AG20443 (cell line): ENCODE measurements at regions not wholly inside any gene's neighbourhood (a gene's known extent, or its start where the extent isn't known, plus 50 kb on each side); places are given as distances from the start of the nearest gene placed in this dataset.
A peak's percentile ranks its signal among the peaks of the same experiment; 100 is the strongest.
"Not testable (repeated sequence)": the region's sequence is repeated elsewhere in the genome, so short reads cannot be mapped to it uniquely, and the experiment has no call there.

Experiments
- DNase-seq: peaks from one replicate; pipeline ENCODE4 v3.0.0; 2012; ENCODE audit warnings: low spot score, mixed read lengths

- DNase-seq: no peak
Measured at GRCh38 chr4:79609817-79610216, 201.8 kb upstream of the GK2 start.

GRCh38 chr4:79607979-79608378 lies 200.0 kb upstream of the GK2 start:
- DNase-seq: no peak

GRCh38 chr4:79604152-79604551 lies 196.1 kb upstream of the GK2 start:
- DNase-seq: no peak

- no peak for DNase-seq
Measured at GRCh38 chr4:79603681-79604080, 195.7 kb upstream of the GK2 start.

- DNase-seq: no peak
Measured at GRCh38 chr4:79599691-79600090, 191.7 kb upstream of the GK2 start.

- no peak for DNase-seq
Measured at GRCh38 chr4:79598801-79599200, 190.8 kb upstream of the GK2 start.

- DNase-seq: no peak
Measured at GRCh38 chr4:79598214-79598613, 190.2 kb upstream of the GK2 start.

- peak; percentile 9 for DNase-seq
Measured at GRCh38 chr4:79597266-79597665, 189.2 kb upstream of the GK2 start.

GRCh38 chr4:79592218-79592617 lies 184.2 kb upstream of the GK2 start:
- not testable (repeated sequence) for DNase-seq

GRCh38 chr4:79588679-79589078 lies 180.7 kb upstream of the GK2 start:
- DNase-seq: peak; percentile 16

- DNase-seq: not testable (repeated sequence)
Measured at GRCh38 chr4:79587207-79587606, 179.2 kb upstream of the GK2 start.

GRCh38 chr4:79585834-79586233 lies 177.8 kb upstream of the GK2 start:
- no peak for DNase-seq

GRCh38 chr4:79585330-79585729 lies 177.3 kb upstream of the GK2 start:
- no peak for DNase-seq

GRCh38 chr4:79584902-79585301 lies 176.9 kb upstream of the GK2 start:
- no peak for DNase-seq

- no peak for DNase-seq
Measured at GRCh38 chr4:79584352-79584751, 176.3 kb upstream of the GK2 start.

- DNase-seq: no peak
Measured at GRCh38 chr4:79578606-79579005, 170.6 kb upstream of the GK2 start.

- peak; percentile 25 for DNase-seq
Measured at GRCh38 chr4:79576429-79576753, 168.4 kb upstream of the GK2 start.

- DNase-seq: no peak
Measured at GRCh38 chr4:79575709-79576428, 167.8 kb upstream of the GK2 start.

GRCh38 chr4:79574741-79575451 lies 166.9 kb upstream of the GK2 start:
- no peak for DNase-seq

GRCh38 chr4:79563219-79563618 lies 155.2 kb upstream of the GK2 start:
- no peak for DNase-seq

GRCh38 chr4:79561751-79562150 lies 153.7 kb upstream of the GK2 start:
- no peak for DNase-seq

GRCh38 chr4:79559398-79559797 lies 151.4 kb upstream of the GK2 start:
- not testable (repeated sequence) for DNase-seq

- DNase-seq: no peak
Measured at GRCh38 chr4:79552311-79552710, 144.3 kb upstream of the GK2 start.

- no peak for DNase-seq
Measured at GRCh38 chr4:79551555-79551954, 143.5 kb upstream of the GK2 start.
